ENCODE measurements at regions not wholly inside any gene's neighbourhood (a gene's known extent, or its start where the extent isn't known, plus 50 kb on each side); places are given as distances from the start of the nearest gene placed in this dataset.

DNA sequence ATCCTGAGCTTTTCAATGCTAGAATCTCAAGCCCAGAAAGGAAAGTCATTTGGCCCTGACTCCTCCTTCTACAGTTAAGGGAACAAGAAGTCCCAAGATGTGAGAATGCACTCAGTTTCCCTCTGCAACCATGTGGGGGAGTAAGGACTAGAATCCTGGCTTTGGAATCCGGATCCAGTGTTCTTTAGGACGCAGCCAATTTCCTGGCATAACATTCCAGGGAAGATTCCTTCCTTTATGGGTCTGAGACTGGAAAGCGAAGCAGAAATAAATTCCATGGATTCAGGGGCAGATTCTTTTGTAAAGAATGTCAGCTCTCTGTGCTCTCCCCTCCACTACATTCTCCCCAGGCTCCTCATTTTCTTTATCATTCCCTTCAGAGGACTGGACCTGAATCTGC lies 151.8 kb upstream of the SOX14 start:
- H3K9ac ChIP-seq (ENCODE audit: low read depth, low read length, poor library complexity, severe bottlenecking) = no peak overlapping the region
- H3K36me3 ChIP-seq (ENCODE audit: insufficient read depth, low read length) = no peaks in the 10 kb centered on the region
- no peaks in the 10 kb centered on the region for H4K20me1 ChIP-seq (ENCODE audit: insufficient read depth, low read length, poor library complexity, severe bottlenecking)
- no peak overlapping the region for H2AFZ ChIP-seq (ENCODE audit: low read length)
- no peaks in the 10 kb centered on the region for H3F3A ChIP-seq (ENCODE audit: low read depth)
- no peak overlapping the region for H3K4me2 ChIP-seq (ENCODE audit: low read depth, low read length, poor library complexity, severe bottlenecking)
- H3K79me2 ChIP-seq (ENCODE audit: insufficient read depth, low read length) = no peaks in the 10 kb centered on the region
- TF ChIP-seq, protein P1, sequence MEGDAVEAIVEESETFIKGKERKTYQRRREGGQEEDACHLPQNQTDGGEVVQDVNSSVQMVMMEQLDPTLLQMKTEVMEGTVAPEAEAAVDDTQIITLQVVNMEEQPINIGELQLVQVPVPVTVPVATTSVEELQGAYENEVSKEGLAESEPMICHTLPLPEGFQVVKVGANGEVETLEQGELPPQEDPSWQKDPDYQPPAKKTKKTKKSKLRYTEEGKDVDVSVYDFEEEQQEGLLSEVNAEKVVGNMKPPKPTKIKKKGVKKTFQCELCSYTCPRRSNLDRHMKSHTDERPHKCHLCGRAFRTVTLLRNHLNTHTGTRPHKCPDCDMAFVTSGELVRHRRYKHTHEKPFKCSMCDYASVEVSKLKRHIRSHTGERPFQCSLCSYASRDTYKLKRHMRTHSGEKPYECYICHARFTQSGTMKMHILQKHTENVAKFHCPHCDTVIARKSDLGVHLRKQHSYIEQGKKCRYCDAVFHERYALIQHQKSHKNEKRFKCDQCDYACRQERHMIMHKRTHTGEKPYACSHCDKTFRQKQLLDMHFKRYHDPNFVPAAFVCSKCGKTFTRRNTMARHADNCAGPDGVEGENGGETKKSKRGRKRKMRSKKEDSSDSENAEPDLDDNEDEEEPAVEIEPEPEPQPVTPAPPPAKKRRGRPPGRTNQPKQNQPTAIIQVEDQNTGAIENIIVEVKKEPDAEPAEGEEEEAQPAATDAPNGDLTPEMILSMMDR (conservative IDR thresholded peaks at IDR 0.05; ENCODE audit: low read length) = no peak
- TF ChIP-seq EZH2phosphoT487 (IDR thresholded peaks at IDR 0.05; ENCODE audit: borderline replicate concordance) = no peak
- no peak overlapping the region for H3K4me3 ChIP-seq (ENCODE audit: low read length, poor library complexity, severe bottlenecking)
- H3K27me3 ChIP-seq (ENCODE audit: insufficient read depth, low read length, poor library complexity, severe bottlenecking) = no peaks in the 10 kb centered on the region
- H3K4me1 ChIP-seq (ENCODE audit: insufficient read depth, low read length, poor library complexity, severe bottlenecking) = no peaks in the 10 kb centered on the region
- no peaks in the 10 kb centered on the region for H3K9me3 ChIP-seq (ENCODE audit: insufficient read depth, low read depth, low read length)
- H3K9me2 ChIP-seq (replicated peaks; ENCODE audit: low read depth, low read length) = no peaks in the 10 kb centered on the region

DNA sequence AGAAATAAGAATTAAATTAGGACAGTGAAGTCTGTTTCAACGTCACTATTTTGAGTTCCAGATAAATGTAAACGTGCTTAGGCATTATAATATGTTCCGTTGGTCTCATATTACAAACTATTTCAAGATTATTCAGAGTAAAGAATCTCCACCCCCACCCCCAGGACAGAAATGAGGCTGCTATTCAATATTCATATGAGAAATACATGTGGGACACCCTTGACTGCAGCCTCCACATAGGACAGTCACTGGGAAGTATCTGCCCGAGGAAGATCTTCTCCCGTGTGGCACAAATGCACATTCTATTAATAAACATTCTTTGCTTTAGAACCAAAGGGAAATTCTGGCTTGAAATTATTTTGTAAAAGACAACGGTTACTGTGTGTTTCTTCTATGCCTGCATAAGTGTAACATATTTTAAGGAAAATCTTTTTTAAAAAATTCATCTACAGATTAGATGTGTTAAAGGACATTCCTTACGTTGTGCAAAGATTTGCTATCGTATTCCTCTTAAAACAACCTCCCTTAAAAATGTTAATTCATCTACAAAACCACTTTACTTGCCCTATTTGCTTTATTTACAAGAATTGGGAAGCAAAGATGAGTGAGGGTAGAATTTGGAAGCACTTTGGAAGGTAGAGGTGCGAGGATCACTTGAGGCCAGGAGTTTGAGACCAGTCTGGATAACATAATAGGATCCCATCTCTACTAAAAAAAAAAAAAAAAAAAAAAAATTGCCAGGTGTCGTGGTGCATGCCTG lies 148.3 kb upstream of the SOX14 start:
- Histone ChIP-seq H4K20me1 (ENCODE audit: insufficient read depth, low read length, poor library complexity, severe bottlenecking) (no peaks in the 10 kb centered on the region), H3K9me3 (ENCODE audit: insufficient read depth, low read depth, low read length) (no peaks in the 10 kb centered on the region), H2AFZ (ENCODE audit: low read length) (no peak overlapping the region), H3K27me3 (ENCODE audit: insufficient read depth, low read length, poor library complexity, severe bottlenecking) (no peaks in the 10 kb centered on the region), H3K4me1 (ENCODE audit: insufficient read depth, low read length, poor library complexity, severe bottlenecking) (no peaks in the 10 kb centered on the region), H3K4me2 (ENCODE audit: low read depth, low read length, poor library complexity, severe bottlenecking) (no peak overlapping the region), H3K36me3 (ENCODE audit: insufficient read depth, low read length) (no peaks in the 10 kb centered on the region), H3K79me2 (ENCODE audit: insufficient read depth, low read length) (no peaks in the 10 kb centered on the region), H3K4me3 (ENCODE audit: low read length, poor library complexity, severe bottlenecking) (no peak overlapping the region), H3K9ac (ENCODE audit: low read depth, low read length, poor library complexity, severe bottlenecking) (no peak overlapping the region), H3K9me2 (replicated peaks; ENCODE audit: low read depth, low read length) (no peaks in the 10 kb centered on the region), H3F3A (ENCODE audit: low read depth) (no peaks in the 10 kb centered on the region)
- TF ChIP-seq EZH2phosphoT487 (IDR thresholded peaks at IDR 0.05; ENCODE audit: borderline replicate concordance) = no peak
- TF ChIP-seq, protein P1 (conservative IDR thresholded peaks at IDR 0.05; ENCODE audit: low read length) = no peak

GRCh38 chr3:137641879-137642704 lies 122.0 kb upstream of the SOX14 start:
- no peak overlapping the region for H3K4me2 ChIP-seq (ENCODE audit: low read depth, low read length, poor library complexity, severe bottlenecking)
- H3K4me3 ChIP-seq (ENCODE audit: low read length, poor library complexity, severe bottlenecking) = no peak overlapping the region
- TF ChIP-seq, protein P1 (conservative IDR thresholded peaks at IDR 0.05; ENCODE audit: low read length) = no peak
- TF ChIP-seq EZH2phosphoT487 (IDR thresholded peaks at IDR 0.05; ENCODE audit: borderline replicate concordance) = no peak

More at GRCh38 chr3:137641879-137642704, 122.0 kb upstream of the SOX14 start:
- no peak overlapping the region for H2AFZ ChIP-seq (ENCODE audit: low read length)
- H3K36me3 ChIP-seq (ENCODE audit: insufficient read depth, low read length) = no peaks in the 10 kb centered on the region
- H4K20me1 ChIP-seq (ENCODE audit: insufficient read depth, low read length, poor library complexity, severe bottlenecking) = no peaks in the 10 kb centered on the region
- no peaks in the 10 kb centered on the region for H3K79me2 ChIP-seq (ENCODE audit: insufficient read depth, low read length)
- no peaks in the 10 kb centered on the region for H3K9me2 ChIP-seq (replicated peaks; ENCODE audit: low read depth, low read length)
- H3K4me1 ChIP-seq (ENCODE audit: insufficient read depth, low read length, poor library complexity, severe bottlenecking) = no peaks in the 10 kb centered on the region
- no peak overlapping the region for H3K9ac ChIP-seq (ENCODE audit: low read depth, low read length, poor library complexity, severe bottlenecking)
- H3K9me3 ChIP-seq (ENCODE audit: insufficient read depth, low read depth, low read length) = no peaks in the 10 kb centered on the region
- no peaks in the 10 kb centered on the region for H3K27me3 ChIP-seq (ENCODE audit: insufficient read depth, low read length, poor library complexity, severe bottlenecking)
- no peaks in the 10 kb centered on the region for H3F3A ChIP-seq (ENCODE audit: low read depth)
